ENCODE measurements at regions not wholly inside any gene's neighbourhood (a gene's known extent, or its start where the extent isn't known, plus 50 kb on each side); places are given as distances from the start of the nearest gene placed in this dataset.
"Not testable (repeated sequence)": the region's sequence is repeated elsewhere in the genome, so short reads cannot be mapped to it uniquely, and the experiment has no call there.

- no peak for DNase-seq
Measured at GRCh38 chr1:101185421-101185820, 51.4 kb upstream of the S1PR1 start.

GRCh38 chr1:101183388-101183699 lies 53.5 kb upstream of the S1PR1 start:
- no peak for DNase-seq

GRCh38 chr1:101182627-101183387 lies 54.0 kb upstream of the S1PR1 start:
- DNase-seq: no peak

GRCh38 chr1:101181930-101182329 lies 54.9 kb upstream of the S1PR1 start:
- no peak for DNase-seq

- no peak for DNase-seq
Measured at GRCh38 chr1:101178688-101179491, 57.9 kb upstream of the S1PR1 start.

GRCh38 chr1:101178341-101178687 lies 58.5 kb upstream of the S1PR1 start:
- no peak for DNase-seq

GRCh38 chr1:101175886-101176285 lies 60.9 kb upstream of the S1PR1 start:
- DNase-seq: no peak

- no peak for DNase-seq
Measured at GRCh38 chr1:101175466-101175865, 61.4 kb upstream of the S1PR1 start.

GRCh38 chr1:101174722-101175121 lies 62.1 kb upstream of the S1PR1 start:
- DNase-seq: no peak

- DNase-seq: not testable (repeated sequence)
Measured at GRCh38 chr1:101174298-101174697, 62.5 kb upstream of the S1PR1 start.

GRCh38 chr1:101170506-101171050 lies 66.2 kb upstream of the S1PR1 start:
- no peak for DNase-seq

GRCh38 chr1:101167891-101168290 lies 68.9 kb upstream of the S1PR1 start:
- no peak for DNase-seq

GRCh38 chr1:101166583-101167120 lies 70.2 kb upstream of the S1PR1 start:
- no peak for DNase-seq

GRCh38 chr1:101165954-101166353 lies 70.9 kb upstream of the S1PR1 start:
- no peak for DNase-seq

- DNase-seq: no peak
Measured at GRCh38 chr1:101165532-101165931, 71.3 kb upstream of the S1PR1 start.

GRCh38 chr1:101164776-101165175 lies 72.0 kb upstream of the S1PR1 start:
- no peak for DNase-seq

- DNase-seq: no peak
Measured at GRCh38 chr1:101162736-101163735, 73.8 kb upstream of the S1PR1 start.

- DNase-seq: no peak
Measured at GRCh38 chr1:101162300-101162699, 74.5 kb upstream of the S1PR1 start.

GRCh38 chr1:101161619-101162018 lies 75.2 kb upstream of the S1PR1 start:
- DNase-seq: no peak

GRCh38 chr1:101158424-101158823 lies 78.4 kb upstream of the S1PR1 start:
- DNase-seq: no peak

- DNase-seq: peak in 1 of 2 experiments; percentile 29
Measured at GRCh38 chr1:101154547-101154946, 82.3 kb upstream of the S1PR1 start.

GRCh38 chr1:101153692-101154091 lies 83.1 kb upstream of the S1PR1 start:
- DNase-seq: no peak

GRCh38 chr1:101152633-101153032 lies 84.2 kb upstream of the S1PR1 start:
- no peak for DNase-seq

All from NCI-H446 (cell line).